K562 (cell line): ENCODE measurements at regions not wholly inside any gene's neighbourhood (a gene's known extent, or its start where the extent isn't known, plus 50 kb on each side); places are given as distances from the start of the nearest gene placed in this dataset.
"Not testable (repeated sequence)": the region's sequence is repeated elsewhere in the genome, so short reads cannot be mapped to it uniquely, and the experiment has no call there.

Source experiments
- ATAC-seq: fragments of 200-7000 bp; cut with Tn5 transposase; 3 replicates; pipeline ENCODE4 v1.9.1; 2020; ENCODE audit warnings: moderate library complexity
- BruUV-seq: library from RNA; stranded (reverse); fragments of 400-500 nt; replicated peaks from 2 replicates; lab custom pipeline; 2021; lab: Mats Ljungman, UMichigan
- CTCF ChIA-PET: fragments of 300-600 bp; formaldehyde crosslinking; extraction: SDS; loops from one replicate; lab custom pipeline; 2021; ENCODE audit warnings: low intra/inter-chr PET ratio; lab: Yijun Ruan, JAX
- POLR2A ChIA-PET: fragments of 300-600, 350-650 bp; sonication (Branson Sonifier 250); formaldehyde crosslinking; extraction: SDS; loops from one replicate; lab custom pipeline; 2021; ENCODE audit warnings: antibody characterized with exemption, inconsistent platforms; lab: Yijun Ruan, JAX
- DNase-seq, 4 experiments: peaks; one replicate each; pipeline versions ENCODE4 v3.0.0 to v3.0.0-alpha.2; 2011 to 2018; ENCODE audit warnings: low spot score in 3 of 4, mixed read lengths in 3 of 4; ENCODE audit errors: extremely low read depth in 1 of 4
- FAIRE-seq: peaks from 2 replicates; lab custom pipeline; 2011; peaks lifted over from hg19 to GRCh38; lab: Jason Lieb, UNC
- H2AFZ ChIP-seq: 2 replicates; pipeline ENCODE4 v1.6.0; 2011; ENCODE audit warnings: low read depth, low read length, control low read depth, inconsistent platforms
- H3K27ac ChIP-seq: fragments of 200-600 bp; 3 replicates; pipeline ENCODE4 v1.8.0; 2011; ENCODE audit warnings: low read depth, mild to moderate bottlenecking, control low read depth, inconsistent platforms, low read length, moderate library complexity, mixed read lengths; ENCODE audit errors: extremely low read depth
- H3K27me3 ChIP-seq, 2 experiments: fragments of 300-600 bp in 1 of 2; 2 replicates in 1 of 2; 3 replicates in 1 of 2; pipeline versions ENCODE4 v1.6.0 to v1.8.0; 2011; ENCODE audit warnings: inconsistent platforms in 2 of 2, low read length in 2 of 2, mild to moderate bottlenecking in 1 of 2, mixed read lengths in 1 of 2, moderate library complexity in 1 of 2; ENCODE audit not compliant: control insufficient read depth in 2 of 2, insufficient read depth in 2 of 2
- H3K36me3 ChIP-seq: fragments of 300-600 bp; 3 replicates; pipeline ENCODE4 v1.8.0; 2011; ENCODE audit warnings: mild to moderate bottlenecking, low read length, inconsistent platforms; ENCODE audit not compliant: control insufficient read depth, insufficient read depth
- H3K4me1 ChIP-seq, 2 experiments: fragments of 200-600 bp in 1 of 2; replicated peaks in 1 of 2; 2 replicates in 1 of 2; 3 replicates in 1 of 2; pipeline versions ENCODE4 v1.5.1 to v1.8.0; 2011; ENCODE audit warnings: inconsistent platforms in 2 of 2, low read length in 2 of 2, mild to moderate bottlenecking in 1 of 2, mixed read lengths in 1 of 2, moderate library complexity in 1 of 2; ENCODE audit not compliant: control insufficient read depth in 2 of 2, insufficient read depth in 2 of 2
- H3K4me2 ChIP-seq: 2 replicates; pipeline ENCODE4 v1.6.1; 2011; ENCODE audit warnings: low read length, control low read depth, inconsistent platforms, mixed read lengths; ENCODE audit not compliant: insufficient read depth
- H3K4me3 ChIP-seq: fragments of 200-600 bp; sonication (generic), shearing (Covaris generic); 2 replicates; pipeline ENCODE4 v1.5.1; 2016; ENCODE audit warnings: control low read depth, inconsistent platforms
- H3K79me2 ChIP-seq: fragments of 200-600 bp; 3 replicates; pipeline ENCODE4 v1.8.0; 2011; ENCODE audit warnings: low read length, inconsistent platforms; ENCODE audit not compliant: control insufficient read depth, insufficient read depth
- H3K9ac ChIP-seq, 2 experiments: 2 replicates each; pipeline versions ENCODE4 v1.6.0 to v1.6.1; 2011; ENCODE audit warnings: low read depth in 2 of 2, low read length in 2 of 2, control low read depth in 1 of 2, inconsistent platforms in 1 of 2, mild to moderate bottlenecking in 1 of 2, mixed read lengths in 1 of 2; ENCODE audit not compliant: insufficient read depth in 1 of 2
- H3K9me1 ChIP-seq: one replicate; pipeline ENCODE4 v1.6.0; 2011; ENCODE audit warnings: inconsistent platforms, mild to moderate bottlenecking, low read length, moderate library complexity; ENCODE audit not compliant: control insufficient read depth, insufficient read depth
- H3K9me3 ChIP-seq: replicated peaks from 2 replicates; pipeline ENCODE4 v1.5.1; 2011; ENCODE audit warnings: low read depth, low read length, inconsistent platforms; ENCODE audit not compliant: control insufficient read depth, insufficient read depth
- H4K20me1 ChIP-seq: replicated peaks from 2 replicates; pipeline ENCODE4 v1.6.1; 2011; ENCODE audit warnings: low read length, inconsistent platforms, mixed read lengths; ENCODE audit not compliant: control insufficient read depth, insufficient read depth
- ARID3A ChIP-seq: IDR thresholded peaks from 2 replicates; pipeline ENCODE4 v1.6.1; 2012; ENCODE audit warnings: low read depth, low read length, improper control_type of control experiment, borderline replicate concordance
- BRF2 ChIP-seq: IDR thresholded peaks from 3 replicates; pipeline ENCODE4 v1.6.1; 2011; ENCODE audit warnings: borderline replicate concordance, mild to moderate bottlenecking; ENCODE audit not compliant: insufficient read length, insufficient read depth
- DEAF1 ChIP-seq: fragments of 450-650 bp; formaldehyde crosslinking; IDR thresholded peaks from 2 replicates; pipeline ENCODE4 v1.4.0; 2020; ENCODE audit warnings: mild to moderate bottlenecking, moderate library complexity
- L3MBTL2 ChIP-seq: fragments of 450-650 bp; IDR thresholded peaks from 2 replicates; pipeline ENCODE4 v1.6.1; 2016; ENCODE audit warnings: mild to moderate bottlenecking, moderate library complexity
- MLX ChIP-seq, 2 experiments: fragments of 450-650 bp in 1 of 2; sonication (generic) in 1 of 2; formaldehyde crosslinking; conservative IDR thresholded peaks; 2 replicates each; pipeline versions ENCODE4 v1.4.0 to v1.8.1; 2020 to 2022; ENCODE audit warnings: mild to moderate bottlenecking in 1 of 2, missing genetic modification reagents in 1 of 2
- NKRF ChIP-seq: fragments of 450-650 bp; IDR thresholded peaks from 2 replicates; pipeline ENCODE4 v1.6.1; 2016; ENCODE audit warnings: borderline replicate concordance
- NONO ChIP-seq, 2 experiments: fragments of 200-400 bp in 1 of 2; fragments of 450-650 bp in 1 of 2; formaldehyde crosslinking in 1 of 2; IDR thresholded peaks; 2 replicates each; pipeline ENCODE4 v1.6.1; 2017; ENCODE audit warnings: low read depth in 2 of 2, mild to moderate bottlenecking in 2 of 2, moderate library complexity in 2 of 2, low read length in 1 of 2
- WGBS: fragments of 100-300 bp; shearing (Covaris generic); methylation state at CpG from one replicate; pipeline ENCODE4 v1.1.6; 2016; ENCODE audit warnings: low coverage, mixed read lengths; ENCODE audit not compliant: insufficient coverage; ENCODE audit errors: missing lambda C conversion rate; 5-methylcytosine and 5-hydroxymethylcytosine counted together
- in situ Hi-C: fragments of 300-500 bp; cut with MboI; formaldehyde crosslinking; loops from 4 replicates; pipeline ENCODE4 v1.15.0; 2018; ENCODE audit warnings: inconsistent platforms, mixed read lengths
- intact Hi-C: fragments of 100-400 bp; cut with micrococcal nuclease; formaldehyde crosslinking; loops from 2 replicates; pipeline ENCODE4 v1.14.2; 2022

- H3K4me3 ChIP-seq, H3K36me3 ChIP-seq, intact Hi-C loops, CTCF ChIA-PET, H3K4me2 ChIP-seq, H3K79me2 ChIP-seq, in situ Hi-C loops, POLR2A ChIA-PET, H3K4me1 ChIP-seq, H3K9me3 ChIP-seq, DNase-seq, H2AFZ ChIP-seq, FAIRE-seq, BruUV-seq, H4K20me1 ChIP-seq, H3K27ac ChIP-seq, H3K27me3 ChIP-seq, ATAC-seq, H3K9me1 ChIP-seq, H3K9ac ChIP-seq: not testable (repeated sequence)
- WGBS, result 0% methylated on average over 3 of the region's 3 CpGs
Observed at GRCh38 chr5:50527514-50528060, 86.5 kb upstream of the EMB start.

- Histone ChIP-seq H3K9ac (no peak overlapping the region), H4K20me1 (no peaks in the 10 kb centered on the region), H3K9me3 (no peaks in the 10 kb centered on the region), H3K36me3 (no peaks in the 10 kb centered on the region), H2AFZ (no peak overlapping the region), H3K9me1 (no peaks in the 10 kb centered on the region), H3K27ac (no peak overlapping the region), H3K27me3 (no peaks in the 10 kb centered on the region), H3K4me1 (no peaks in the 10 kb centered on the region), H3K4me3 (no peak overlapping the region), H3K4me2 (no peak overlapping the region), H3K79me2 (no peaks in the 10 kb centered on the region)
- no peak for DNase-seq
- no TSS peak for BruUV-seq
- ChIA-PET POLR2A (no interaction called here), CTCF (no interaction called here)
- FAIRE-seq, result no peak
- in situ Hi-C loops, result no loop called here
- no peak for ATAC-seq
- intact Hi-C loops, result no loop called here
- WGBS, result 5% methylated on average over 5 of the region's 6 CpGs
- TF ChIP-seq ARID3A (no peak), NKRF (no peak), L3MBTL2 (no peak), DEAF1 (no peak), MLX (CRISPR knock-in tag; conservative IDR thresholded peaks at IDR 0.05) (no peak), NONO (IDR thresholded peaks at IDR 0.05; ENCODE audit: low read depth in 2 of 2, low read length in 1 of 2) (no peak), BRF2 (no peak)
Observed at GRCh38 chr5:50535393-50535792, 94.3 kb upstream of the EMB start.
